ENCODE measurements at regions not wholly inside any gene's neighbourhood (a gene's known extent, or its start where the extent isn't known, plus 50 kb on each side); places are given as distances from the start of the nearest gene placed in this dataset.

GRCh38 chr20:22863826-22864225 is 171.3 kb upstream of the SSTR4 start:
- POLR2A ChIA-PET (ENCODE audit: unreplicated experiment), result no interaction called here
- dilution Hi-C loops (cut with HindIII; ENCODE audit: low sequenced_read_pairs, unreplicated experiment), result no loop called here
- 0% methylated on average over 2 of the region's 4 CpGs; no CpG with 5 or more reads in 1 of the 2 experiments for WGBS, 2 experiments (ENCODE audit: extremely low coverage in 2 of 2, insufficient read length in 1 of 2)

More at GRCh38 chr20:22863826-22864225, 171.3 kb upstream of the SSTR4 start:
- H4K5ac ChIP-seq (ENCODE audit: low read depth, low read length), result no peak overlapping the region
- no peak overlapping the region for H3K4me3 ChIP-seq (ENCODE audit: insufficient read depth, low read depth, low read length)
- DNase-seq (no peak), ATAC-seq (ENCODE audit: low read depth) (no peak)
- no peaks in the 10 kb centered on the region for H3K4me1 ChIP-seq (ENCODE audit: control insufficient read depth, insufficient read depth, low read length)
- H2AK9ac ChIP-seq (replicated peaks; ENCODE audit: low read depth, low read length, poor library complexity), result no peak overlapping the region
- no peaks in the 10 kb centered on the region for H3K79me1 ChIP-seq (ENCODE audit: low read depth in 1 of 2, low read length in 2 of 2)
- no peak overlapping the region for H2BK15ac ChIP-seq (ENCODE audit: low read depth, low read length)
- H3K9me3 ChIP-seq (ENCODE audit: control insufficient read depth, insufficient read depth, low read length), result no peaks in the 10 kb centered on the region
- no peaks in the 10 kb centered on the region for H3K36me3 ChIP-seq (ENCODE audit: control insufficient read depth, insufficient read depth, low read length)
- no peak overlapping the region for H3K23ac ChIP-seq (ENCODE audit: low read depth, low read length)
- H3K4me2 ChIP-seq (ENCODE audit: low read depth, low read length), result no peak overlapping the region
- H2BK120ac ChIP-seq (ENCODE audit: low read depth, low read length), result no peak overlapping the region
- in situ Hi-C loops (cut with MboI; ENCODE audit: low sequenced_read_pairs), result no loop called here
- no peaks in the 10 kb centered on the region for H3K9me1 ChIP-seq (ENCODE audit: insufficient read depth, low read length)
- H2BK5ac ChIP-seq (ENCODE audit: low read depth, low read length, poor library complexity, severe bottlenecking), result no peak overlapping the region
- CTCF ChIA-PET, result no interaction called here
- H4K91ac ChIP-seq (ENCODE audit: insufficient read depth, low read depth, low read length), result no peak overlapping the region
- no peak for TF ChIP-seq MAFK (IDR thresholded peaks at IDR 0.05; ENCODE audit: low read depth, low read length)
- TF ChIP-seq FOS (IDR thresholded peaks at IDR 0.05; ENCODE audit: low read depth, low read length), result no peak
- TF ChIP-seq RFX5 (IDR thresholded peaks at IDR 0.05; ENCODE audit: low read depth, low read length), result no peak
- TF ChIP-seq CEBPB (IDR thresholded peaks at IDR 0.05; ENCODE audit: low read depth, low read length), result no peak
- no peak for TF ChIP-seq POLR2A (IDR thresholded peaks at IDR 0.05; ENCODE audit: low read depth, low read length)
- no peak for TF ChIP-seq NFE2L2 (IDR thresholded peaks at IDR 0.05; ENCODE audit: low read depth, low read length)
- no peak overlapping the region for H3K56ac ChIP-seq (ENCODE audit: extremely low read depth, insufficient read depth, low read length)
- H3K14ac ChIP-seq (replicated peaks; ENCODE audit: low read depth, low read length), result no peak overlapping the region
- H4K8ac ChIP-seq (ENCODE audit: low read depth in 2 of 2, low read length in 2 of 2), result no peak overlapping the region
- intact Hi-C loops (cut with micrococcal nuclease), result no loop called here
- H2AFZ ChIP-seq (replicated peaks; ENCODE audit: low read length, poor library complexity), result no peak overlapping the region
- H3K4ac ChIP-seq (ENCODE audit: low read depth, low read length), result no peak overlapping the region
- H3K27me3 ChIP-seq (ENCODE audit: control insufficient read depth, insufficient read depth, low read length), result peaks cover 4% of the 10 kb centered on the region; the same call in 1 of the 2 replicates
- no peak overlapping the region for H3K9ac ChIP-seq (ENCODE audit: low read depth, low read length)
- no TSS peak for BruUV-seq (replicated peaks)
- no peak overlapping the region for H3K18ac ChIP-seq (ENCODE audit: low read depth, low read length)
- H3K27ac ChIP-seq (ENCODE audit: insufficient read depth, low read length), result no peak overlapping the region
- no peaks in the 10 kb centered on the region for H4K20me1 ChIP-seq (ENCODE audit: insufficient read depth, low read length)
- no peak overlapping the region for H2BK20ac ChIP-seq (ENCODE audit: low read depth, low read length)
- no peak overlapping the region for H2AK5ac ChIP-seq (ENCODE audit: low read depth, low read length)
